Panc1 (cell line): ENCODE measurements at regions not wholly inside any gene's neighbourhood (a gene's known extent, or its start where the extent isn't known, plus 50 kb on each side); places are given as distances from the start of the nearest gene placed in this dataset.

ENCODE experiments used
- CTCF ChIP-seq: fragments of 450-650 bp; IDR thresholded peaks from 2 replicates; pipeline ENCODE4 v1.5.1; 2017; ENCODE audit warnings: mild to moderate bottlenecking
- POLR2AphosphoS5 ChIP-seq: IDR thresholded peaks from 2 replicates; pipeline ENCODE4 v1.6.1; 2012; ENCODE audit warnings: mild to moderate bottlenecking, low read depth, low read length, moderate library complexity
- SIN3A ChIP-seq: IDR thresholded peaks from 2 replicates; pipeline ENCODE4 v1.6.1; 2012; ENCODE audit warnings: low read depth, mild to moderate bottlenecking, low read length, moderate library complexity, borderline replicate concordance; ENCODE audit not compliant: insufficient read depth
- TF ChIP-seq, protein P1 (sequence below), 2 experiments: IDR thresholded peaks; 2 replicates each; pipeline ENCODE4 v1.6.1; 2011 to 2012; ENCODE audit warnings: low read depth in 2 of 2, control low read depth in 1 of 2, low read length in 1 of 2, mild to moderate bottlenecking in 1 of 2, moderate library complexity in 1 of 2; ENCODE audit not compliant: insufficient read depth in 1 of 2

GRCh38 chr5:159735036-159735435 is 181.2 kb upstream of the ADRA1B start:
- no peak for TF ChIP-seq CTCF
- no peak for TF ChIP-seq POLR2AphosphoS5
- TF ChIP-seq, protein P1, sequence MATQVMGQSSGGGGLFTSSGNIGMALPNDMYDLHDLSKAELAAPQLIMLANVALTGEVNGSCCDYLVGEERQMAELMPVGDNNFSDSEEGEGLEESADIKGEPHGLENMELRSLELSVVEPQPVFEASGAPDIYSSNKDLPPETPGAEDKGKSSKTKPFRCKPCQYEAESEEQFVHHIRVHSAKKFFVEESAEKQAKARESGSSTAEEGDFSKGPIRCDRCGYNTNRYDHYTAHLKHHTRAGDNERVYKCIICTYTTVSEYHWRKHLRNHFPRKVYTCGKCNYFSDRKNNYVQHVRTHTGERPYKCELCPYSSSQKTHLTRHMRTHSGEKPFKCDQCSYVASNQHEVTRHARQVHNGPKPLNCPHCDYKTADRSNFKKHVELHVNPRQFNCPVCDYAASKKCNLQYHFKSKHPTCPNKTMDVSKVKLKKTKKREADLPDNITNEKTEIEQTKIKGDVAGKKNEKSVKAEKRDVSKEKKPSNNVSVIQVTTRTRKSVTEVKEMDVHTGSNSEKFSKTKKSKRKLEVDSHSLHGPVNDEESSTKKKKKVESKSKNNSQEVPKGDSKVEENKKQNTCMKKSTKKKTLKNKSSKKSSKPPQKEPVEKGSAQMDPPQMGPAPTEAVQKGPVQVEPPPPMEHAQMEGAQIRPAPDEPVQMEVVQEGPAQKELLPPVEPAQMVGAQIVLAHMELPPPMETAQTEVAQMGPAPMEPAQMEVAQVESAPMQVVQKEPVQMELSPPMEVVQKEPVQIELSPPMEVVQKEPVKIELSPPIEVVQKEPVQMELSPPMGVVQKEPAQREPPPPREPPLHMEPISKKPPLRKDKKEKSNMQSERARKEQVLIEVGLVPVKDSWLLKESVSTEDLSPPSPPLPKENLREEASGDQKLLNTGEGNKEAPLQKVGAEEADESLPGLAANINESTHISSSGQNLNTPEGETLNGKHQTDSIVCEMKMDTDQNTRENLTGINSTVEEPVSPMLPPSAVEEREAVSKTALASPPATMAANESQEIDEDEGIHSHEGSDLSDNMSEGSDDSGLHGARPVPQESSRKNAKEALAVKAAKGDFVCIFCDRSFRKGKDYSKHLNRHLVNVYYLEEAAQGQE (IDR thresholded peaks at IDR 0.05; ENCODE audit: insufficient read depth in 1 of 2, low read depth in 2 of 2, low read length in 1 of 2), result no peak
- TF ChIP-seq SIN3A, result no peak
